Uterus (tissue), 2 donors: ENCODE measurements at regions not wholly inside any gene's neighbourhood (a gene's known extent, or its start where the extent isn't known, plus 50 kb on each side); places are given as distances from the start of the nearest gene placed in this dataset.

Source experiments
- POLR2A ChIP-seq, 2 donors: fragments of 450-650 bp; IDR thresholded peaks; one replicate each; pipeline ENCODE4 v1.6.1; 2016; ENCODE audit warnings: antibody characterized with exemption in 2 of 2, mild to moderate bottlenecking in 1 of 2, moderate library complexity in 1 of 2
- TF ChIP-seq, protein P1 (sequence below), 4 experiments: fragments of 200-600 bp in 2 of 4; fragments of 450-650 bp in 2 of 4; sonication (generic) in 2 of 4; IDR thresholded peaks; one replicate each; pipeline ENCODE4 v1.5.1; 2016 to 2019; ENCODE audit warnings: antibody characterized with exemption in 4 of 4, mild to moderate bottlenecking in 2 of 4, moderate library complexity in 1 of 4

DNA sequence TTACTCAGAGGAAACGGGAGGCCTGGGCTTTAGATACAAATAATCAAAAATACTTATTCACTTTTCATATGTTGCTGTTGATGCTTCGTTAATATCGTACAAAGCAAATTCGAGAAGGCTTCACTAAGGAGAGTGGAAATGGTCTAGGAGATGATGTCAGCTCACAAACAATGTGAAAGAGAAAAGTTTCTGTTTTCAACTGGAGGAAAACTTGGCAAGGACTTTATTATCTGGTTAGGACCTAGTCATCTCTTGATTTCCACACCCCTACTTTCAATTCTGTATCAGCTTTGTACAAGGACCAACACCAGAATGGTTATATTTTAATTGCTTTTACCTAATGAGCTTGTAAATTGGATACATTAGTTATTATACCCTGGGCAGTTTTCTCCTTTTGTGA is 88.0 kb downstream of the SLC10A2 start:
- TF ChIP-seq, protein P1, sequence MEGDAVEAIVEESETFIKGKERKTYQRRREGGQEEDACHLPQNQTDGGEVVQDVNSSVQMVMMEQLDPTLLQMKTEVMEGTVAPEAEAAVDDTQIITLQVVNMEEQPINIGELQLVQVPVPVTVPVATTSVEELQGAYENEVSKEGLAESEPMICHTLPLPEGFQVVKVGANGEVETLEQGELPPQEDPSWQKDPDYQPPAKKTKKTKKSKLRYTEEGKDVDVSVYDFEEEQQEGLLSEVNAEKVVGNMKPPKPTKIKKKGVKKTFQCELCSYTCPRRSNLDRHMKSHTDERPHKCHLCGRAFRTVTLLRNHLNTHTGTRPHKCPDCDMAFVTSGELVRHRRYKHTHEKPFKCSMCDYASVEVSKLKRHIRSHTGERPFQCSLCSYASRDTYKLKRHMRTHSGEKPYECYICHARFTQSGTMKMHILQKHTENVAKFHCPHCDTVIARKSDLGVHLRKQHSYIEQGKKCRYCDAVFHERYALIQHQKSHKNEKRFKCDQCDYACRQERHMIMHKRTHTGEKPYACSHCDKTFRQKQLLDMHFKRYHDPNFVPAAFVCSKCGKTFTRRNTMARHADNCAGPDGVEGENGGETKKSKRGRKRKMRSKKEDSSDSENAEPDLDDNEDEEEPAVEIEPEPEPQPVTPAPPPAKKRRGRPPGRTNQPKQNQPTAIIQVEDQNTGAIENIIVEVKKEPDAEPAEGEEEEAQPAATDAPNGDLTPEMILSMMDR (IDR thresholded peaks at IDR 0.05) = no peak
- no peak for TF ChIP-seq POLR2A (IDR thresholded peaks at IDR 0.05)
